ENCODE measurements at regions not wholly inside any gene's neighbourhood (a gene's known extent, or its start where the extent isn't known, plus 50 kb on each side); places are given as distances from the start of the nearest gene placed in this dataset.

DNA sequence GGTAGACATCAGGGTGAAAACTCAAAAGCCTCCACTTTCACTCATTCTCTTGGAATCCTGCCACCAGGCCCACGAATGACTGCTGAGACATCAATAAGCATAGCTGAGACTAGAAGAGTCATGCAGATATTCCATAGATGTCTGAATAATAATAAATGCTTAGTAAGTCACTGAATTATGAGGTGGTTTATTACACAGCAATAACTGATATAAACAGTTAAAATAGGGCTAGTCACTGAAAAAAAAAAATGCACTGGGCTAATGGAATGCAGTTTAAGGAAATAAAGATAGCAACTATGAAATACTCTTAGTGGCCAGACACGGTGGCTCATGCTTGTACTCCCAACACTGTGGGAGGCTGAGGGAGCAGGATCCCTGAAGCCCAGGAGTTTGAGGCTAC lies 262.8 kb upstream of the CDH6 start:
- DNase-seq, result no peak
- Histone ChIP-seq H3K4me1 (no peaks in the 10 kb centered on the region), H3K36me3 (no peaks in the 10 kb centered on the region), H3K27ac (no peak overlapping the region), H3K9me3 (no peaks in the 10 kb centered on the region), H3K4me3 (no peak overlapping the region), H3K27me3 (no peaks in the 10 kb centered on the region)
- TF ChIP-seq POLR2A (IDR thresholded peaks at IDR 0.05) (no peak), EP300 (IDR thresholded peaks at IDR 0.05; ENCODE audit: low read depth) (no peak), POLR2AphosphoS5 (IDR thresholded peaks at IDR 0.05) (no peak), CTCF (IDR thresholded peaks at IDR 0.05) (no peak)
- intact Hi-C loops (cut with DNase I; ENCODE audit: low total_unique reads), result no loop called here
- WGBS, 2 donors (ENCODE audit: low coverage in 1 of 2), result 62 to 69% methylated on average over 2 of the region's 2 CpGs
- in situ Hi-C loops (cut with MboI; ENCODE audit: low pct_ligation_motif_present in 1 of 4, low pct_unique_long_range_greater_than_20kb in 1 of 4, low sequenced_read_pairs in 3 of 4), result no loop called here

DNA sequence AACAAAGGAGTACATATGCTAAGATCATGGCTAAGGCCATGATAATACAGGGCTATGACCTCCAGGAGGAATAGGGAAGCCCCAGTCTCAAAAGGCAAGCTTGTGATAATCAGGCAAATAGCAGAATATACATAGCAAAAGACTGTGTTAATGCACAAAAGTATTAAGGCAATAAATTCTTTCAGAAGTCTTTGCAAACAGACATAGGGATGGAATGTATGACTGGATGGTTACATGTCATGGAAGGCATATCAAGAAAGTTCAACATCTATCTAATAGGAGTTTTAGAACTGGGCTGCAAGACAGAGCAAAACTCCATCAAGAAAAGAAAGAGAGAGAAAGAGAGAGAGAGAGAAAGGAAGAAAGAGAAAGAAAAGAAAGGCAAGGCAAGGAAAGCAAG lies 264.5 kb upstream of the CDH6 start:
- no peaks in the 10 kb centered on the region for H3K27me3 ChIP-seq
- H3K36me3 ChIP-seq, result no peaks in the 10 kb centered on the region
- in situ Hi-C loops (cut with MboI; ENCODE audit: low pct_ligation_motif_present in 1 of 4, low pct_unique_long_range_greater_than_20kb in 1 of 4, low sequenced_read_pairs in 3 of 4) (no loop called here), intact Hi-C loops (cut with DNase I; ENCODE audit: low total_unique reads) (no loop called here)
- H3K4me1 ChIP-seq, result no peaks in the 10 kb centered on the region
- no peak for TF ChIP-seq EP300 (IDR thresholded peaks at IDR 0.05; ENCODE audit: low read depth)
- TF ChIP-seq POLR2AphosphoS5 (IDR thresholded peaks at IDR 0.05), result no peak
- TF ChIP-seq CTCF (IDR thresholded peaks at IDR 0.05), result no peak
- no peak for TF ChIP-seq POLR2A (IDR thresholded peaks at IDR 0.05)
- H3K27ac ChIP-seq, result no peak overlapping the region
- DNase-seq, result no peak
- no peak overlapping the region for H3K4me3 ChIP-seq
- no peaks in the 10 kb centered on the region for H3K9me3 ChIP-seq

- in situ Hi-C loops (cut with MboI; ENCODE audit: low pct_ligation_motif_present in 1 of 4, low pct_unique_long_range_greater_than_20kb in 1 of 4, low sequenced_read_pairs in 3 of 4) (no loop called here), intact Hi-C loops (cut with DNase I; ENCODE audit: low total_unique reads) (no loop called here)
- H3K36me3 ChIP-seq, result no peaks in the 10 kb centered on the region
- no peak for DNase-seq
- no peak overlapping the region for H3K4me3 ChIP-seq
- H3K27me3 ChIP-seq, result no peaks in the 10 kb centered on the region
- H3K27ac ChIP-seq, result no peak overlapping the region
- H3K4me1 ChIP-seq, result no peaks in the 10 kb centered on the region
- no peaks in the 10 kb centered on the region for H3K9me3 ChIP-seq
- WGBS, 2 donors (ENCODE audit: low coverage in 1 of 2), result 90 to 97% methylated on average over 3 of the region's 3 CpGs
- TF ChIP-seq EP300 (IDR thresholded peaks at IDR 0.05; ENCODE audit: low read depth) (no peak), POLR2AphosphoS5 (IDR thresholded peaks at IDR 0.05) (no peak), POLR2A (IDR thresholded peaks at IDR 0.05) (no peak), CTCF (IDR thresholded peaks at IDR 0.05) (no peak)
Measured at GRCh38 chr5:30926218-30926617, 267.3 kb upstream of the CDH6 start.

GRCh38 chr5:30921388-30921787 lies 272.1 kb upstream of the CDH6 start:
- no peaks in the 10 kb centered on the region for H3K27me3 ChIP-seq
- intact Hi-C loops (cut with DNase I; ENCODE audit: low total_unique reads), result no loop called here
- H3K36me3 ChIP-seq, result no peaks in the 10 kb centered on the region
- no peak overlapping the region for H3K4me3 ChIP-seq
- in situ Hi-C loops (cut with MboI; ENCODE audit: low pct_ligation_motif_present in 1 of 4, low pct_unique_long_range_greater_than_20kb in 1 of 4, low sequenced_read_pairs in 3 of 4), result no loop called here
- TF ChIP-seq POLR2A (IDR thresholded peaks at IDR 0.05) (no peak), CTCF (IDR thresholded peaks at IDR 0.05) (no peak), EP300 (IDR thresholded peaks at IDR 0.05; ENCODE audit: low read depth) (no peak), POLR2AphosphoS5 (IDR thresholded peaks at IDR 0.05) (no peak)
- DNase-seq, result no peak
- H3K9me3 ChIP-seq, result no peaks in the 10 kb centered on the region
- H3K27ac ChIP-seq, result no peak overlapping the region
- no peaks in the 10 kb centered on the region for H3K4me1 ChIP-seq
- 84 to 89% methylated on average over 4 to 5 of the region's 5 CpGs for WGBS, 2 donors (ENCODE audit: low coverage in 1 of 2)
